WI38 (cell line): ENCODE measurements at regions not wholly inside any gene's neighbourhood (a gene's known extent, or its start where the extent isn't known, plus 50 kb on each side); places are given as distances from the start of the nearest gene placed in this dataset.

Experiments
- H3K4me3 ChIP-seq: 2 replicates; pipeline ENCODE4 v1.5.1; 2011; ENCODE audit warnings: low read depth, mild to moderate bottlenecking, control low read depth, low read length
- TF ChIP-seq, protein P1 (sequence below): IDR thresholded peaks from 2 replicates; pipeline ENCODE4 v1.5.1; 2012; ENCODE audit warnings: low read depth, mild to moderate bottlenecking, control low read depth, low read length

DNA sequence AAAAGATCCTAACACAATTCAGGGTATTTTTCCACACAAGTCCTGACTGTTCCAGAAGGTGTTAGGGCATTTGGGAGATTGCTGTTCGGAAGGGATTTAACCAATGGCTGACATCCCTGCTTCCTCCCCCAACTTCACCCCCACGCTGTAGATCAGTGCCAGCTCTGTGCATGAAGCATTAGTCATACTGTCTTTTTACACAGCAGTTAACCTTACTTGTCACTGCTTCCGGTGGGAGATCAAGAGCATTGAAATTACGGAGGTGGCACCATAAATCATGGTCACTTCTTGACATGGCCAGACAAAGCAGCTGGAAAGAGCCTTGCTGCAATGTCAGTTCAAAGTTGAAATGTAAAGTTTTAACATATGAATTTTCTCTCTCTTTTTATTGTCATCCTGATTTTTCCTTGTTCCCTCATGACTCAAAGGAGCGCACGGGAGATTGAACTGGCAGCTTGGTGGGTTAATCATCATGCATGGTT is 70.2 kb downstream of the HRH4 start:
- H3K4me3 ChIP-seq, result no peak overlapping the region
- TF ChIP-seq, protein P1, sequence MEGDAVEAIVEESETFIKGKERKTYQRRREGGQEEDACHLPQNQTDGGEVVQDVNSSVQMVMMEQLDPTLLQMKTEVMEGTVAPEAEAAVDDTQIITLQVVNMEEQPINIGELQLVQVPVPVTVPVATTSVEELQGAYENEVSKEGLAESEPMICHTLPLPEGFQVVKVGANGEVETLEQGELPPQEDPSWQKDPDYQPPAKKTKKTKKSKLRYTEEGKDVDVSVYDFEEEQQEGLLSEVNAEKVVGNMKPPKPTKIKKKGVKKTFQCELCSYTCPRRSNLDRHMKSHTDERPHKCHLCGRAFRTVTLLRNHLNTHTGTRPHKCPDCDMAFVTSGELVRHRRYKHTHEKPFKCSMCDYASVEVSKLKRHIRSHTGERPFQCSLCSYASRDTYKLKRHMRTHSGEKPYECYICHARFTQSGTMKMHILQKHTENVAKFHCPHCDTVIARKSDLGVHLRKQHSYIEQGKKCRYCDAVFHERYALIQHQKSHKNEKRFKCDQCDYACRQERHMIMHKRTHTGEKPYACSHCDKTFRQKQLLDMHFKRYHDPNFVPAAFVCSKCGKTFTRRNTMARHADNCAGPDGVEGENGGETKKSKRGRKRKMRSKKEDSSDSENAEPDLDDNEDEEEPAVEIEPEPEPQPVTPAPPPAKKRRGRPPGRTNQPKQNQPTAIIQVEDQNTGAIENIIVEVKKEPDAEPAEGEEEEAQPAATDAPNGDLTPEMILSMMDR, result no peak

DNA sequence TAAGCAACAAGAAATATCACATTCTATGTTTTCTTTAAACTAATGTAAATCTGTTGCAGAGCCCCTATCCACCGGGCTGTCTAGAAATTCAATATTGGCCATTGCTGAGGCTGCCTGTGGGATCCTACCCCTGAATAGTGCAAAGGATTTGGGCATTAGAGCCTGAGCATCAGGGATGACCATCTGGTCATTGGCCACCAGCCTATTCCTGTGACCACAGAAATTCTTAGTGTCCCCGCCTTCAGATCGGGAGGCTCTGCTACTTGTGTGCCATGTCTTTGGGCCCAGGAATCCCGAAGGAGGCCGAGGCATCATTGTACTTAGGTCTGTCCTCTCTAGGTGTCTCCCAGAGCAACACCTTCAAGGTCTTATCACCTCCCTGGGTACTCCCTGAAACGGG is 73.8 kb downstream of the HRH4 start:
- H3K4me3 ChIP-seq, result no peak overlapping the region
- TF ChIP-seq, protein P1, result no peak

DNA sequence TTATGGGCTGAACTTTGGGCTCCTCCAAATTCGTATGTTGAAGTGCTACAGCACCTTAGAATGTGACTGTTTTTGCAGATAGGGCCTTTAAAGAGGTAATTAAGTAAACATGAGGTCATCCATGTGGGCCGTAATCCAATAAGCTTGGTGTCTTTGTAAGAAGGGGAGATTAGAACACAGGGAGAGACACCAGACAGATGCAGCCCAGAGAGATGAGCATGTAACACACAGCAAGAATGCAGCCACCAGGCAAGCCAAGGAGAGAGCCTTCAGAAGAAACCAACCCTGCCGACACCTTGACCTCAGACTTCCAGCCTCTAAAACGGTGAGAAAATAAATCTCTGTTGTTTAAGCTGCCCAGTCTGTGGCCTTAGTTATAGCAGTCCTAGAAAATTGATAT is 74.3 kb downstream of the HRH4 start:
- H3K4me3 ChIP-seq, result no peak overlapping the region
- TF ChIP-seq, protein P1, result no peak

DNA sequence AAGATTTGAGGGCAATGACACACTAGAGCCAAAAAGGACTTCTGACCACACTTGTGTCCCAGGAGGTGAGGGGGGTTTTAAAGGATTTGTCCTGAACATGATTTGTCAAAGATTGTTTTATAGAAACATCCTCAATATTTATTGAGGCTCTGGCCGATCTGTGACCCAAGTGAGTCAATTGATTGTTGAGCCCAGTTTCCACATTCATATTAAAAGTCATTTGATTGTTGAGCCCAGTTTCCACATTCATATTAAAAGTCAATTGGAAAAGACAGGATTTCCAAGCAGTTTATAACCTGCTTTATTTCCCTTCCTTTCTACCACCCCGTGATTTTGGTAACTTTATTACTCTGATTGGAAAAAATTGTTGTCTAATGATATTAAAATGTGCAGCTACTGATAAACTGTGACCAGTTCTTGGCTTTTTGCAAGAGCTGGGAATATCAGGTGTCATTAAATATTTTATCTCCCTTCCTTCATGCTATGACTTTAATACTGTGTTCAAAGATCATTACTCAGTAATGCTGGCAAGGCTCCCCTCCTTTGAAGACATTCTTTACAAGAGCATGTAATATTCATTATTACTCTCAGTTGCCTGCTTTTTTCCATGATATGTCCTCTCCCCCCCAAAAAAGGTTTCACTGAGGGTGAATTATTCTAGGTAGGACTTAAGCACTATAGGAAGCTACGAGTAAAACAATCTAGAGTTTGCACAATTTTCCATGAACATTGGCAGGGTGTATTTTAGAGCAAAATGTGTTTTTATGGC is 75.3 kb downstream of the HRH4 start:
- H3K4me3 ChIP-seq, result no peak overlapping the region
- TF ChIP-seq, protein P1, result no peak

DNA sequence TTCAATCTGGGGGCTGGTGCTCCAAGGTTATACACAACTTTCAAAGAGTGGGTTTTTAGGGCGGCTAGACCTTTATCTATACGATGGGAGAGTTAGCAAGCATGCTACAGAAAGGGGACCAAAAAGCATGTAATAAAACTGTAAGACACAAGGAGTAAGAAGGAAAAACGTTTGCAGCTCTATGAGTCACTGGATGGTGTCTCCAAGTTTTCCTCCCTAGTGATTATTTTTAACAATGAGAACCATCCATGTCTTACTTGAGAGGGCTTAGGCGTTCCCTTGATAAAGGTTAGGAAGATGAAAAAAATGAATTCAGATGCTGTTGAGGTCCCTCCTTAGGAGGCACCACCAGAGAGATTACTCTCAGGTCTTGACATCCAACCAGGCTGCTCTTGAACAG is 75.9 kb downstream of the HRH4 start:
- no peak overlapping the region for H3K4me3 ChIP-seq
- TF ChIP-seq, protein P1, result no peak

DNA sequence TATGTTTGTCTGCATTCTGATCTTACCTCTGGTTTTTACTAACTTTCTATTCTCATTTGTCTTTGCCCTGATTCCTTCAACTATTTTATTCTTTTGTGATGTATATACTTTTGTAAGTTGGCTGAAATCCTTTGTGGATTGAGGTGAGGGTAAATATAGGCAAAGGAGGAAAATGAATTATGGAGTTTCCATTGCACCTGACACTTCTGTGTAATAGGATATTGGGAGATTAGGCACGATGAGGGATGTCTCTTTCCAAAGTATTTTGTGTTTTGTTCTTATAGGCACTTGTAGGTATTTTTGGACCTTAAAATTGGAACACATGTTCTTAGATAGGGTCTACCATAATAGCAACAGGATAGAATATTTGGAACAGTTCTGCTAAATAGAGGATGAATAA is 76.4 kb downstream of the HRH4 start:
- no peak overlapping the region for H3K4me3 ChIP-seq
- TF ChIP-seq, protein P1, result no peak

DNA sequence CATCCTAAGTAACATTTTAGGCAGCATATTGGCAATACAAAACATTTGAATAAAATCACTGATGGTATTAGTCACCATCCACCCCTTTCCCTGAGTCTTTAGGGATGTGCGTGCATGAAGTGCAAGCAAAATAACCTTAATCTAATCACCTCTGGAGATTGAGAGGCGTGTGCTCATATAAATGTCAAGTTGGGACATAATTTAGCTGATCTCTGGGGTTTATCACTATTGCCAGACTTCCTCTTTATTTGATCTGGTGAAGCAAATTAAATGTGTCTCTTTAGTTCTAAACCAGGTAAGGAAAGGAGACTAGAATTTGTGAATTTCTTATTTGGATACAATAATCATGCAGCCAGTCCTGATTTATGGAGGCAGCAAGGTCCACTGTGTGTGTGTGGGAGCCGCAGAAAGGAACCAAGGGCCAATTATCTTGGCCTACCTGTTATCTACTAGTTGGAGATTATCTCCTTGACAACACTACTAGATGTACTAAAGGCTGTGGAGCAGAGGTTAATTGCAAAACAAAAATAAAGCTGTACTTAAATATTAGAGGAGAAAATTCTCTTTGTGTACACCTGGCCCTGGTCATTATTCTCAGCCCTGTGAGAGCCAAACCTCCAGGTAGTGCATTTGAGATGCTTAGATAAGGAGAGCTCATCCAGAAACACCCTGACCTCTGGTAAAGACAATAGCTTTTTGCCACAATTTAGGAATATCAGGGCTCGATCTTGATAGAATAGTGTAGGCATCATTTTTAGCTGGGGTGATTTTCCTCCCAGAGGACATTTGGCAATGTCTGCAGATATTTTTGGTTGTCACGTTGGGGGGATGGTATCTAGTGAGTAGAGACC is 78.2 kb downstream of the HRH4 start:
- TF ChIP-seq, protein P1, result no peak
- H3K4me3 ChIP-seq, result no peak overlapping the region
